ENCODE measurements at regions not wholly inside any gene's neighbourhood (a gene's known extent, or its start where the extent isn't known, plus 50 kb on each side); places are given as distances from the start of the nearest gene placed in this dataset.

DNA sequence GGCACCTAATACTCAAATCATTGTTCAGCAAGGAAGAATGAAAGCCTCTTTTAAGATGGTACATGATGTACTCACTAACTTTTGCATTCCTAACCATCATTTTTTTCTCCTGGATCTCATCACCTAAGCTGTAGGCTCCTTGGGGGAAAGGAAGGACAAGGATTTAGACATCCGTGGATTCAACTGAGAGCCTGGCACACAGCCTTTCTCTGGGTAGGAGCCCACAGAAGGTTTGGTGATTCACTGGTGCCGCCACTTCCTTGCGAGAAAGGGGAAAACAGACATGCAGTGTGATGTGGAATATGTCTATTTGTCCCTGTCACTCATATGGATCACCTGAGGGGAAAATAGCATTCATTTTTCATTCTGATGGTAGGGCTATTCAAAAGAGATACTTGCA lies 147.3 kb downstream of the PCDH7 start:
- TF ChIP-seq, protein P1, sequence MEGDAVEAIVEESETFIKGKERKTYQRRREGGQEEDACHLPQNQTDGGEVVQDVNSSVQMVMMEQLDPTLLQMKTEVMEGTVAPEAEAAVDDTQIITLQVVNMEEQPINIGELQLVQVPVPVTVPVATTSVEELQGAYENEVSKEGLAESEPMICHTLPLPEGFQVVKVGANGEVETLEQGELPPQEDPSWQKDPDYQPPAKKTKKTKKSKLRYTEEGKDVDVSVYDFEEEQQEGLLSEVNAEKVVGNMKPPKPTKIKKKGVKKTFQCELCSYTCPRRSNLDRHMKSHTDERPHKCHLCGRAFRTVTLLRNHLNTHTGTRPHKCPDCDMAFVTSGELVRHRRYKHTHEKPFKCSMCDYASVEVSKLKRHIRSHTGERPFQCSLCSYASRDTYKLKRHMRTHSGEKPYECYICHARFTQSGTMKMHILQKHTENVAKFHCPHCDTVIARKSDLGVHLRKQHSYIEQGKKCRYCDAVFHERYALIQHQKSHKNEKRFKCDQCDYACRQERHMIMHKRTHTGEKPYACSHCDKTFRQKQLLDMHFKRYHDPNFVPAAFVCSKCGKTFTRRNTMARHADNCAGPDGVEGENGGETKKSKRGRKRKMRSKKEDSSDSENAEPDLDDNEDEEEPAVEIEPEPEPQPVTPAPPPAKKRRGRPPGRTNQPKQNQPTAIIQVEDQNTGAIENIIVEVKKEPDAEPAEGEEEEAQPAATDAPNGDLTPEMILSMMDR (conservative IDR thresholded peaks at IDR 0.05; ENCODE audit: low read depth, low read length): no peak
- TF ChIP-seq EZH2 (IDR thresholded peaks at IDR 0.05; ENCODE audit: low read length, unreplicated experiment) (no peak), EZH2phosphoT487 (IDR thresholded peaks at IDR 0.05; ENCODE audit: borderline replicate concordance, low read length) (no peak)
